ENCODE measurements at regions not wholly inside any gene's neighbourhood (a gene's known extent, or its start where the extent isn't known, plus 50 kb on each side); places are given as distances from the start of the nearest gene placed in this dataset.

DNA sequence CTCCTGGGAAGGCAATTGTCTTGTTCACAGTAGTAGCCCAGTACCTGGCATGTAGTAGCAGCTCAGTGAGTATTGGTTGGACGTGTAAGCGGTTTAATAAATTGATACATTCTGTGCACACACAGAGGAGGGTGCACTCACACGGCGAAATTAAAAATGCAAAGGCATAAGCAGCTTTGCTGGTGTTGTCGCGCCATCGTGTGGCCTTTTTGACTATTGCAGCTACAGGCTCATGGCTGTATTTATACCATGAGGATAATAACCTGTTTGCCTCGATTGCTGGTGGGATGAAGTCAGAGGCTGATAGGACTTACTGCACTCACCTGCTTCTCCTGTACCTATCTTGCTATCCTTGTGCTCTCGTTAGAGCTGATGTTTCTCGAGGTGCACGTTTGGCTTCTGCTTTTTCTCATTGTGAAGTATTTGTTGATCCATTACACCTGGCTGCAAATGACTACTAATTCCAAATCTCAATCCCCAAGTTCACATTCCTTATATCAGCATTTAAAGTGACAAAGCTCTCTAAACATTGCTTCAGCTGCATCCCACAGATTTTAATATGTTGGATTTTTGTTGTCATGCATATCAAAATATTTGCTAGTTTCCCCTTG, 61.5 kb downstream of the TBXT start:
- H3K27me3 ChIP-seq (ENCODE audit: insufficient read depth, low read length), result peaks cover 5% of the 10 kb centered on the region
- H3K9ac ChIP-seq (ENCODE audit: low read length), result no peak overlapping the region
- peaks cover 22% of the 10 kb centered on the region for H3K27me3 Mint-ChIP-seq (ENCODE audit: low read depth, unreplicated experiment)
- peaks cover 10% of the 10 kb centered on the region for H3K9me3 Mint-ChIP-seq (ENCODE audit: unreplicated experiment)
- FAIRE-seq (peak; percentile 59), DNase-seq (ENCODE audit: low read depth) (peak; percentile 10)
- peaks cover 4% of the 10 kb centered on the region for H3K9me3 ChIP-seq (ENCODE audit: insufficient read depth, low read depth, low read length)
- H3K4me3 ChIP-seq (ENCODE audit: insufficient read depth, low read depth, low read length), result no peak overlapping the region
- no peak overlapping the region for H3K4me2 ChIP-seq (ENCODE audit: low read length)
- H3K4me1 Mint-ChIP-seq (ENCODE audit: low read depth, unreplicated experiment), result peaks cover 3% of the 10 kb centered on the region
- H4K20me1 ChIP-seq (ENCODE audit: insufficient read depth, low read length), result no peaks in the 10 kb centered on the region
- H3K79me2 ChIP-seq (ENCODE audit: insufficient read depth, low read length), result no peaks in the 10 kb centered on the region
- no peaks in the 10 kb centered on the region for H3K4me1 ChIP-seq (ENCODE audit: insufficient read depth, low read length)
- no peak overlapping the region for H3K4me3 Mint-ChIP-seq (ENCODE audit: unreplicated experiment)
- no peak overlapping the region for H2AFZ ChIP-seq (ENCODE audit: low read depth, low read length)
- H3K27ac ChIP-seq (ENCODE audit: low read depth, low read length), result no peak overlapping the region
- H3K36me3 Mint-ChIP-seq (ENCODE audit: low read depth, unreplicated experiment), result no peaks in the 10 kb centered on the region
- no peaks in the 10 kb centered on the region for H3K36me3 ChIP-seq (ENCODE audit: insufficient read depth, low read length)
- H3K27ac Mint-ChIP-seq (ENCODE audit: unreplicated experiment), result no peak overlapping the region
- TF ChIP-seq, protein P1, sequence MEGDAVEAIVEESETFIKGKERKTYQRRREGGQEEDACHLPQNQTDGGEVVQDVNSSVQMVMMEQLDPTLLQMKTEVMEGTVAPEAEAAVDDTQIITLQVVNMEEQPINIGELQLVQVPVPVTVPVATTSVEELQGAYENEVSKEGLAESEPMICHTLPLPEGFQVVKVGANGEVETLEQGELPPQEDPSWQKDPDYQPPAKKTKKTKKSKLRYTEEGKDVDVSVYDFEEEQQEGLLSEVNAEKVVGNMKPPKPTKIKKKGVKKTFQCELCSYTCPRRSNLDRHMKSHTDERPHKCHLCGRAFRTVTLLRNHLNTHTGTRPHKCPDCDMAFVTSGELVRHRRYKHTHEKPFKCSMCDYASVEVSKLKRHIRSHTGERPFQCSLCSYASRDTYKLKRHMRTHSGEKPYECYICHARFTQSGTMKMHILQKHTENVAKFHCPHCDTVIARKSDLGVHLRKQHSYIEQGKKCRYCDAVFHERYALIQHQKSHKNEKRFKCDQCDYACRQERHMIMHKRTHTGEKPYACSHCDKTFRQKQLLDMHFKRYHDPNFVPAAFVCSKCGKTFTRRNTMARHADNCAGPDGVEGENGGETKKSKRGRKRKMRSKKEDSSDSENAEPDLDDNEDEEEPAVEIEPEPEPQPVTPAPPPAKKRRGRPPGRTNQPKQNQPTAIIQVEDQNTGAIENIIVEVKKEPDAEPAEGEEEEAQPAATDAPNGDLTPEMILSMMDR (IDR thresholded peaks at IDR 0.05; ENCODE audit: insufficient read depth, low read depth, low read length), result peak; percentile 99
- no peak for TF ChIP-seq EZH2 (IDR thresholded peaks at IDR 0.05; ENCODE audit: insufficient read depth, low read length)

DNA sequence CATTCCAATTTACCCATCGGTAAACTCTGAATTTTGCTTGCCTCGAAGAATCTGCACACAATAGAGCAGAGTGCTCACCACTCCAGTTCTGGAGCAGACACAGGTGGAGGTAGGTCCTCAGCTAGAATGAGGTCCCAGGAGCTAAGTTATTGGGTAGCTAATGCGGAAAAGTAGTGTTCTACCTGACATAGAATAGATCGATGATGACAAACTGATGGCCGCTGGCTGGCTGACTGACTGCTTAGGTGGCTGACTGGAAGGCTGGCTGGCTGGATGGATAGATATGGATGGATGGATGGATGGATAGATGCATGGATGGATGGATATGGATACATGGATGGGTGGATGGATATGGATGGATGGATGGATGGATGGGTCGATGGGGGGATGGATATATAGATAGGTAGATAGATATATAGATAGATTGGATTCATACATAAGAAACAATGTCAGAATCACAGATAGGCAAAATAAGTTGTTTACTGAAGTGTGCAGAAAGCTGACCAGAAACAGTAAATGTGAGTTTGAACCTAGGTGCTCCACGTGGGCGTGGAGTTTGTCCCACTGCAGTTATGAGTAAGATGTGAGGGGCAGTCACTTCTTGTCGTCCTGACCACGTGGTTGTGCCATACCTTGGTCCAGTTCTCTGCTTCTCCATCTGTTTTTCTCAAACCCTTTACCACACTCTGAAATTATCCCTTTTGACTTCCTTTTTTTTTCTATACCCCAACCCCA, 62.1 kb downstream of the TBXT start:
- no peak overlapping the region for H3K27ac Mint-ChIP-seq (ENCODE audit: unreplicated experiment)
- FAIRE-seq (no peak), DNase-seq (ENCODE audit: low read depth) (no peak)
- Histone ChIP-seq H2AFZ (ENCODE audit: low read depth, low read length) (no peak overlapping the region), H3K9ac (ENCODE audit: low read length) (no peak overlapping the region), H3K27me3 (ENCODE audit: insufficient read depth, low read length) (peaks cover 5% of the 10 kb centered on the region), H4K20me1 (ENCODE audit: insufficient read depth, low read length) (no peaks in the 10 kb centered on the region), H3K9me3 (ENCODE audit: insufficient read depth, low read depth, low read length) (peaks cover 4% of the 10 kb centered on the region), H3K4me3 (ENCODE audit: insufficient read depth, low read depth, low read length) (no peak overlapping the region), H3K36me3 (ENCODE audit: insufficient read depth, low read length) (no peaks in the 10 kb centered on the region), H3K79me2 (ENCODE audit: insufficient read depth, low read length) (no peaks in the 10 kb centered on the region), H3K4me1 (ENCODE audit: insufficient read depth, low read length) (no peaks in the 10 kb centered on the region), H3K27ac (ENCODE audit: low read depth, low read length) (no peak overlapping the region), H3K4me2 (ENCODE audit: low read length) (no peak overlapping the region)
- H3K9me3 Mint-ChIP-seq (ENCODE audit: unreplicated experiment), result peaks cover 10% of the 10 kb centered on the region
- no peaks in the 10 kb centered on the region for H3K36me3 Mint-ChIP-seq (ENCODE audit: low read depth, unreplicated experiment)
- H3K4me1 Mint-ChIP-seq (ENCODE audit: low read depth, unreplicated experiment), result peaks cover 3% of the 10 kb centered on the region
- peaks cover 22% of the 10 kb centered on the region for H3K27me3 Mint-ChIP-seq (ENCODE audit: low read depth, unreplicated experiment)
- TF ChIP-seq, protein P1 (IDR thresholded peaks at IDR 0.05; ENCODE audit: insufficient read depth, low read depth, low read length), result no peak
- no peak for TF ChIP-seq EZH2 (IDR thresholded peaks at IDR 0.05; ENCODE audit: insufficient read depth, low read length)
- no peak overlapping the region for H3K4me3 Mint-ChIP-seq (ENCODE audit: unreplicated experiment)

DNA sequence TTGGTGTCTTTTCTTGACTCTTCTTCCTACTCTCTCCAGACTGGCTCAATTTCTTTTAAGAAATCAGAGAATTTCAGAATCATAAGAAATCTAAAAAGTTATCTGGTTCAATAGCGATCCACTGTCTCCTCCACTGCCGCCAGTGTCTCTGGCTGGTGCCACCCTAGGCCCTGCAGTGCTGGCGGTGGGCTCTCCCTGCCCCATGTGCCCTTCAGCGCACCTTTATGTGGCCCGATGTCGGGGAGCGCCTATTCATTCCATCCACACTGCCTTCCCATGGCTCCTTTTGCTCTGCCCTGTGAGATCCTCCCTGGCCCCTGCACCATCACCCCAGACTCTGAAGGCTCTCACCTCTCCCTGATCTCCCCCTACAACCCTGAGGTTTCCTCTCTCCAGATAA, 62.8 kb downstream of the TBXT start:
- Histone ChIP-seq H3K36me3 (ENCODE audit: insufficient read depth, low read length) (no peaks in the 10 kb centered on the region), H3K4me1 (ENCODE audit: insufficient read depth, low read length) (no peaks in the 10 kb centered on the region), H3K79me2 (ENCODE audit: insufficient read depth, low read length) (no peaks in the 10 kb centered on the region), H3K9ac (ENCODE audit: low read length) (no peak overlapping the region), H4K20me1 (ENCODE audit: insufficient read depth, low read length) (no peaks in the 10 kb centered on the region), H3K9me3 (ENCODE audit: insufficient read depth, low read depth, low read length) (peaks cover 4% of the 10 kb centered on the region), H3K4me2 (ENCODE audit: low read length) (no peak overlapping the region), H3K4me3 (ENCODE audit: insufficient read depth, low read depth, low read length) (no peak overlapping the region), H3K27ac (ENCODE audit: low read depth, low read length) (no peak overlapping the region), H3K27me3 (ENCODE audit: insufficient read depth, low read length) (peaks cover 5% of the 10 kb centered on the region), H2AFZ (ENCODE audit: low read depth, low read length) (no peak overlapping the region)
- FAIRE-seq, result no peak
- H3K27me3 Mint-ChIP-seq (ENCODE audit: low read depth, unreplicated experiment), result peaks cover 22% of the 10 kb centered on the region
- no peak for DNase-seq (ENCODE audit: low read depth)
- TF ChIP-seq, protein P1 (IDR thresholded peaks at IDR 0.05; ENCODE audit: insufficient read depth, low read depth, low read length), result no peak
- TF ChIP-seq EZH2 (IDR thresholded peaks at IDR 0.05; ENCODE audit: insufficient read depth, low read length), result no peak
- no peak overlapping the region for H3K4me3 Mint-ChIP-seq (ENCODE audit: unreplicated experiment)
- H3K27ac Mint-ChIP-seq (ENCODE audit: unreplicated experiment), result no peak overlapping the region
- peaks cover 3% of the 10 kb centered on the region for H3K4me1 Mint-ChIP-seq (ENCODE audit: low read depth, unreplicated experiment)
- H3K9me3 Mint-ChIP-seq (ENCODE audit: unreplicated experiment), result peaks cover 10% of the 10 kb centered on the region
- H3K36me3 Mint-ChIP-seq (ENCODE audit: low read depth, unreplicated experiment), result no peaks in the 10 kb centered on the region
